HepG2 (cell line): ENCODE measurements at regions not wholly inside any gene's neighbourhood (a gene's known extent, or its start where the extent isn't known, plus 50 kb on each side); places are given as distances from the start of the nearest gene placed in this dataset.

Experiments
- IRF2 ChIP-seq: IDR thresholded peaks from 2 replicates; pipeline ENCODE4 v1.6.1; 2018; ENCODE audit warnings: missing genetic modification reagents, missing compliant biosample characterization
- MAFF ChIP-seq: IDR thresholded peaks from 2 replicates; pipeline ENCODE4 v1.6.1; 2011; ENCODE audit warnings: low read depth, low read length, improper control_type of control experiment
- SMC3 ChIP-seq: IDR thresholded peaks from 2 replicates; pipeline ENCODE4 v1.6.1; 2011; ENCODE audit warnings: low read length, improper control_type of control experiment
- TBL1XR1 ChIP-seq: fragments of 150-350 bp; IDR thresholded peaks from 2 replicates; pipeline ENCODE4 v1.6.1; 2014; ENCODE audit warnings: borderline replicate concordance, low read length; ENCODE audit not compliant: partially characterized antibody
- TF ChIP-seq, protein P1 (sequence below): sonication (generic); formaldehyde crosslinking; IDR thresholded peaks from 2 replicates; pipeline ENCODE4 v1.9.0; 2022; ENCODE audit warnings: low read depth, missing genetic modification reagents
- TF ChIP-seq, protein P2 (sequence below): sonication (generic); formaldehyde crosslinking; IDR thresholded peaks from 2 replicates; pipeline ENCODE4 v1.5.0; 2020; ENCODE audit warnings: mild to moderate bottlenecking, missing genetic modification reagents, moderate library complexity

- no peak for TF ChIP-seq IRF2 (CRISPR knock-in tag)
- TF ChIP-seq, protein P1, sequence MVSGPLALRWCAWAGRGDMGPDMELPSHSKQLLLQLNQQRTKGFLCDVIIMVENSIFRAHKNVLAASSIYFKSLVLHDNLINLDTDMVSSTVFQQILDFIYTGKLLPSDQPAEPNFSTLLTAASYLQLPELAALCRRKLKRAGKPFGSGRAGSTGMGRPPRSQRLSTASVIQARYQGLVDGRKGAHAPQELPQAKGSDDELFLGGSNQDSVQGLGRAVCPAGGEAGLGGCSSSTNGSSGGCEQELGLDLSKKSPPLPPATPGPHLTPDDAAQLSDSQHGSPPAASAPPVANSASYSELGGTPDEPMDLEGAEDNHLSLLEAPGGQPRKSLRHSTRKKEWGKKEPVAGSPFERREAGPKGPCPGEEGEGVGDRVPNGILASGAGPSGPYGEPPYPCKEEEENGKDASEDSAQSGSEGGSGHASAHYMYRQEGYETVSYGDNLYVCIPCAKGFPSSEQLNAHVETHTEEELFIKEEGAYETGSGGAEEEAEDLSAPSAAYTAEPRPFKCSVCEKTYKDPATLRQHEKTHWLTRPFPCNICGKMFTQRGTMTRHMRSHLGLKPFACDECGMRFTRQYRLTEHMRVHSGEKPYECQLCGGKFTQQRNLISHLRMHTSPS (CRISPR knock-in tag), result no peak
- TF ChIP-seq, protein P2, sequence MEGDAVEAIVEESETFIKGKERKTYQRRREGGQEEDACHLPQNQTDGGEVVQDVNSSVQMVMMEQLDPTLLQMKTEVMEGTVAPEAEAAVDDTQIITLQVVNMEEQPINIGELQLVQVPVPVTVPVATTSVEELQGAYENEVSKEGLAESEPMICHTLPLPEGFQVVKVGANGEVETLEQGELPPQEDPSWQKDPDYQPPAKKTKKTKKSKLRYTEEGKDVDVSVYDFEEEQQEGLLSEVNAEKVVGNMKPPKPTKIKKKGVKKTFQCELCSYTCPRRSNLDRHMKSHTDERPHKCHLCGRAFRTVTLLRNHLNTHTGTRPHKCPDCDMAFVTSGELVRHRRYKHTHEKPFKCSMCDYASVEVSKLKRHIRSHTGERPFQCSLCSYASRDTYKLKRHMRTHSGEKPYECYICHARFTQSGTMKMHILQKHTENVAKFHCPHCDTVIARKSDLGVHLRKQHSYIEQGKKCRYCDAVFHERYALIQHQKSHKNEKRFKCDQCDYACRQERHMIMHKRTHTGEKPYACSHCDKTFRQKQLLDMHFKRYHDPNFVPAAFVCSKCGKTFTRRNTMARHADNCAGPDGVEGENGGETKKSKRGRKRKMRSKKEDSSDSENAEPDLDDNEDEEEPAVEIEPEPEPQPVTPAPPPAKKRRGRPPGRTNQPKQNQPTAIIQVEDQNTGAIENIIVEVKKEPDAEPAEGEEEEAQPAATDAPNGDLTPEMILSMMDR (CRISPR knock-in tag), result no peak
- TF ChIP-seq TBL1XR1, result no peak
- no peak for TF ChIP-seq SMC3
- TF ChIP-seq MAFF, result no peak
Measured at GRCh38 chr18:56322406-56322805, 316.0 kb downstream of the TXNL1 start.
